Kidney capillary endothelial cell (primary cell): ENCODE measurements at regions not wholly inside any gene's neighbourhood (a gene's known extent, or its start where the extent isn't known, plus 50 kb on each side); places are given as distances from the start of the nearest gene placed in this dataset.
"Not testable (repeated sequence)": the region's sequence is repeated elsewhere in the genome, so short reads cannot be mapped to it uniquely, and the experiment has no call there.

ENCODE experiments used
- DNase-seq: peaks from one replicate; pipeline ENCODE4 v3.0.0-alpha.2; 2018; ENCODE audit warnings: low spot score

DNA sequence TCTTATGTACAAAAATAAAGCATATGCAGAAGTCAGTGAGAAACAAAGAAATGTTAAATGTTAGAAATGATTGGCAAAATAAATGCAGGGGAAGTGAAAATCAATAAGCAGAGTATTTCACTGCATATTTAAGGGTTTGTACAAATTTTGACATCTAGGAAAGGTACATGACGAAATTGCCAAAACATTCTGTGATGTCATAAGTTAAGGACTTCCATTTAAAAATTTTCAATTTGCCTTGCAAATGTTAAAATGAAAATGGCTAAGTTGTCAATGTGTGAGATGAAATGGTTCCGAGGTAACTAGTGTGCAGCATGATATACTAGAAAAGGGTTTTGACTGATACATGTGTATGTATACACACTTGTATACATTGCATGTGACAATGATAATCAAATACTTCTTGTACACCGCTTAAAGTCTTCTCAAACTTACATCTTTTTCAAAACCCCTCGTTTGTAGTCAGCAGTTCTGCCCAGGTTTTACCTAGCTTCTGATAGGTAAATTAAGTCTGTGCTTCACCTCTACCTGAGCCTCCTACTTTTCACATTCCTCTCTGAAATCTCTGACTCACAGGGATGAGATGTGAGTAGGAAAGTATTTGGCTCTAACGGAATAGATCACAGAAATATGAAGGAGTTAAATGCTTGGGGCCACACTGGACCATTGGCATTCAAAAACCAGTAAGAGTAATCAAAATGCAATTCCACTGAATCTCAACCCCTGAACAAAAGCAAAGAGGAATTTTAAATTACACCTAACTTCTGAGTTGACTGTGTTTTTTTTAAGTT, 442.4 kb upstream of the FOXG1 start:
- DNase-seq = no peak

DNA sequence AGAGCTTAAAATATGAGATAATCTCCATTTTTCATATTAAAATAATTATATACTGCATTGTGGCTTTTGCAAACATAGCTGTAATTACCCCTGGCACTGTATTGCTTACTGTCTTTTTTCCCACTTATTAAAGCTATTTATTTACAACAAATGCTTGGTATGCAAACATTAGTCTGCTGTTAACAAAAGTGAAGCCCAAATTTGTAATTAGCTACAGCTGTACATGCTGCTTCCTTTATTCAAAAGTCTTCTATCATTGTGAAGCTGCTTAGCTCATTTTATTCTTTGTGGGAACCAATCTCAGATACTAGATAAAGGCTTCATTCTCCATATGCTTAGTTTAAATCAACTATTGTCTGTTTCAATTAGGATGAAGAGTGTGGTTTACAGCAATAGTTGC, 425.8 kb upstream of the FOXG1 start:
- no peak for DNase-seq

GRCh38 chr14:28344381-28344780, 422.2 kb upstream of the FOXG1 start:
- DNase-seq = no peak

GRCh38 chr14:28348797-28349196, 417.8 kb upstream of the FOXG1 start:
- DNase-seq = no peak

- no peak for DNase-seq
Measured at GRCh38 chr14:28356819-28357218, 409.8 kb upstream of the FOXG1 start.

DNA sequence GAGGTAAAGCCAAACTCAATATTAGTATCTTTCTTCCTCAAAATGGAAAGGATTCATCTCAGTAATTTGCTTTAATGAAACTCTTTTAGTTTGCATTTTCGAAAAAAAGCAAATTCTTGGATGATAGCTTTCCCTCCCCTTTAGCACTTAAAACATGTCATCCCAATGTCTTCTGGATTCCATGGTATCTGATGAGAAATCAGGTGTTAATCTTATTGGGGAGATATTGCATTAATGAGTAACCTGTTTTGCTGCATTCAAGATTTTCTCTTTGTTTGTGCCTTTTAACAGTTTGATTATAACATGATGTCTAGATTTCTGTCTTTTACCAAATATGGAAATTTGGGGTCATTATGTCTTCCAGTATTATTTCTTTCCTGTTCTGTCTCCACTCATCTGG, 405.1 kb upstream of the FOXG1 start:
- DNase-seq = no peak

DNA sequence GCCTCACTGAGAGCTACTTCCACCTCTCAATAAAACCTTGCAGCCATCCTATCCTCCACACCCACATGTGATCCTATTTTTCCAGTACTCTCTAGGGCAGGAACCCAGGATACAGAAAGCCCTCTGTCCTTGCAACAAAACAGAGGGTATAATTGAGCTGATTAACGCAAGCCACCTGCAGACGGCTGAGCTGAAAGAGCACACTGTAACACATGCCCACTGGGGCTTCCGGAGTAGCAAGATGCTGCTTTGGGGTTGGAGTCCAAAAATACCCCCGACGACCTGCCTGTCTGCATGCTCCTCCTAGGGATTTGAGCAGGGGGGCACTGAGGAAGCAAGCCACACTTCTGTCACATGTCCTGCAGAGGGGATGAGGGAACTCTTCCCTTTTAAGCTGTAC, 401.1 kb upstream of the FOXG1 start:
- no peak for DNase-seq

GRCh38 chr14:28373721-28374120, 392.9 kb upstream of the FOXG1 start:
- DNase-seq = no peak

- no peak for DNase-seq
Measured at GRCh38 chr14:28375295-28375694, 391.3 kb upstream of the FOXG1 start.

DNA sequence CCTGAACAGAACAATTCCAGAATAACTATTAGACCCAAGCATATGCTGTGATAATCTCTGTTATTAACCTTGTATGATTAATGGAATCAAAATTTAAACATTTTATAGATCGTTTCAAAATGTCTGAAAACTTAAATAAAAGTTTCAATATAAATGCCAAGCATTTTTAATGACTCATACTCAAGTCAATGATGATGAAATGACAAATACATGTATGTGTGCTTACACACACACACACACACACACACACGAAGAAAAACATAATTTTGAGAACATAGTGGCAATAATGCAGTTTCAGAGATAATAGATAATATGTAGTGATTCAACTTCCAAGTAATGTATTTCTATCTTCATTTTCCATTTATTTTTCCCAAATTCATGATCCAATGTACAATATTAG, 384.9 kb upstream of the FOXG1 start:
- DNase-seq = no peak

DNA sequence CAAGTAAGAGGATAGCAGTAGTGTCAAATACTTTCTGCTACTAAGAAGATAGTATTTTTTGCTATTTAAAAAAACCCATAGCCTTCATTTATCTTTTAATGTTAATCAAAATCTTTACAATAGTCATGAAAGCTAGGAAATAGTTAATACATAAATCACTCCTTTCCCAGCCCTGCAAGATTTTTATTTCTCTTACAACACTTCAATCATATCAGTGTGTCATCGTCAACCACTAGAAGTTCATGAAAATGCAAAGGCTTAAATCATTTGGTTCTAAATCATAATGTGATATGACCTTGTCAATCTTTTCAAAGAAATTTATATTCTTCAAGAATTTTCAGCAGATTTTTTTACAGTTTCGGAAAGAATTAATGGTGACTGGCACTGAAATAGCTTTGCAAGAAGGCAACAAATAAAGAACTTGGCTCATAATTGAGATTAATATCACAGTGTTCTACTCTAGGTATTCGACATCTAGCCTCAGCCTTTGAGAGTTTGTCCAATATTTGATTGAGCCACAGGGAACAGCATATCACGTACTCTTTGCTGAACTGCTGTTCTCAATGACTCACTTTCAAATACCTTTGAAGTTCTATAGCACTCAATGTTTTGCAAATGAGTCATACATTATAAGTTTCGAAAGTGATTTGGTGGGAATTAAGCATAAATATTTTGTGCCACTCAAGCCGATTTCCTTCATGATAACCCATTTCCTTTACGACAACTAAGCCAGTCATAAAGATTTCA, 384.0 kb upstream of the FOXG1 start:
- DNase-seq = no peak

GRCh38 chr14:28398506-28398905, 368.1 kb upstream of the FOXG1 start:
- DNase-seq = no peak

DNA sequence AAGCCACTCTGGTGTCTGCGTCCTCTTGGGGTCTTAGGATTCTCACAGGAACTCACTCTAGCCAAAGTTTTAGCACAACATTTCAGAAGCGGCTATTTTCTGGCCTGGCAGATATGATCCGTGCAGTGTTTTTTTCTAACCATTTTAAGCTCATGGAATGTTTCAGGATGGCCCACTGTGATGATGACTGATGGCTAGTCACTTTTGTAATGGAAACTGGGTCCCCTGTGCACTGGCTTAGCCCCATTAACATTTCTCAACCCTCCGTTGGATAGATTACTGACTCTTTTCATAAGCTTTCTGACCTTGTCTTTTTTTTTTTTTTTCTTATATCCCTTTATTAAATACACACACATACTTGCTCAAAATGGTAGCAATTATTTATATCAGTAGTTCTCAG, 364.9 kb upstream of the FOXG1 start:
- DNase-seq = not testable (repeated sequence)

- no peak for DNase-seq
Measured at GRCh38 chr14:28406196-28406595, 360.4 kb upstream of the FOXG1 start.

- no peak for DNase-seq
Measured at GRCh38 chr14:28407031-28407825, 359.4 kb upstream of the FOXG1 start.

DNA sequence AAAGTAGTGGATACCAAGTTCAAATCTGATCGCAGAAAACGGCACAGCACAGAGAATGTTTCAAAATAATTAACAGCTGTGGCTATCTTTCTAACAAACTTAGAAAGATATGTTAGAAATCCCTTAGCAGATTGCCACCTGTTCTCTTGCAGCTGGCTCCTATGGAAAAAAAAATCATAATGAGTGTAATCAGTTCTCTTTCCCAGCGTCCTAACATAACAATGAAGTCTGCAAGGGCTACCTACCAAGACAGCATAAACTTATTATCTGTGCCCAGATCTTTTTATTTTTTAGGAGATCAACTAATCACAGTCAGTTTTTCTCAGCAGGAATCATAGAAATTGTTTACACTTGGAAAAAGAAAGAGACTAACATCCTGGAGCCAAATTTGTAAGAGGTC, 358.6 kb upstream of the FOXG1 start:
- no peak for DNase-seq

- no peak for DNase-seq
Measured at GRCh38 chr14:28412077-28412476, 354.5 kb upstream of the FOXG1 start.

GRCh38 chr14:28426960-28427359, 339.6 kb upstream of the FOXG1 start:
- no peak for DNase-seq

DNA sequence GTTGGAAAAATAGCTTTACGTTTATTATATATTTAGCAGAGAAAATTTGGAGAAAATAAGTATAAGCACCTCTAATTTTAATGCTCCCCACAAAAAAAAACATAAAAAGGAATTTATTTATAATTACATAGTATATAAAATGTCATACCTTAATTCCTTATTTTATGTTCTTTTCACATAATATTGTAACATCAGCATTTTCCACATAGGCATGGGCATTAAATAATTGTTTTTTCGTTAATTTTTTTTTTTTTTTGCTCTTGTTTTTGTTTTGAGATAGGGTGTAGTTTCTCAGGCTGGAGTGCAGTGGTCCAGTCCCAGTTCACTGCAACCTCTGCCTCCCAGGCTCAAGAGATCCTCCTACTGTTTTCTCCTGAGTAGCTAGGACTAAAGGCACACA, 329.8 kb upstream of the FOXG1 start:
- no peak for DNase-seq

DNA sequence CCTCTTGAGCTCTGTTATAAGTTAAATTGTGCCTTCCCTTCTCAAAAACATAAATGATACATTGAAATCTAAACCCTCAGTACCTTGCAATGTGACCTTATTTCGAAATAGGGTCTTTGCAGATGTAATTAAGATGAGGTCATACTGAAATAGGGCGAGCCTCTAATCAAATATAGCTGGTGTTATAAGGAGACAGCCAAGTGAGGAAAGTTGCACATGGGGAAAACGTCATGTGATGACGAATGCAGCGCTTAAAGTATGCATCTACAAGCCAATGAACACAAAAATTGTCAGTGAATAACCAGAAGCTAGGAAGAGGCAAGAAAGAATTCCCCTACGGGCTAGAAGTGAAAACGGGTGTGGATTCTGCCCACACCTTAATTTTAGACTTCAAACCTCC, 305.2 kb upstream of the FOXG1 start:
- no peak for DNase-seq

- DNase-seq = no peak
Measured at GRCh38 chr14:28467611-28468010, 299.0 kb upstream of the FOXG1 start.

- no peak for DNase-seq
Measured at GRCh38 chr14:28468191-28469151, 298.1 kb upstream of the FOXG1 start.
